Right atrium auricular region (tissue), 2 donors: ENCODE measurements at regions not wholly inside any gene's neighbourhood (a gene's known extent, or its start where the extent isn't known, plus 50 kb on each side); places are given as distances from the start of the nearest gene placed in this dataset.

ENCODE experiments used
- DNase-seq: peaks from one replicate; pipeline ENCODE4 v3.0.0-alpha.2; 2019; ENCODE audit warnings: low spot score
- H3K27ac ChIP-seq, 2 donors: fragments of 200-600 bp; sonication (generic); 1 replicate in 1 of 2; 2 replicates in 1 of 2; pipeline ENCODE4 v1.5.1; 2016 to 2019
- H3K27me3 ChIP-seq, 2 donors: fragments of 200-600 bp; sonication (generic); one replicate each; pipeline versions ENCODE4 v1.5.1 to v1.6.0; 2017 to 2019
- H3K36me3 ChIP-seq: fragments of 200-600 bp; sonication (generic); one replicate; pipeline ENCODE4 v1.5.1; 2016
- H3K4me1 ChIP-seq, 2 donors: fragments of 200-600 bp; sonication (generic); one replicate each; pipeline versions ENCODE4 v1.5.1 to v1.6.0; 2017 to 2019
- H3K4me3 ChIP-seq, 2 donors: fragments of 200-600 bp; sonication (generic); 1 replicate in 1 of 2; 2 replicates in 1 of 2; pipeline ENCODE4 v1.5.1; 2017 to 2019; ENCODE audit warnings: mild to moderate bottlenecking in 1 of 2, moderate library complexity in 1 of 2
- H3K9me3 ChIP-seq, 2 donors: fragments of 200-600 bp; sonication (generic); one replicate each; pipeline ENCODE4 v1.5.1; 2019
- CTCF ChIP-seq, 2 donors: fragments of 200-600 bp; sonication (generic); IDR thresholded peaks; one replicate each; pipeline ENCODE4 v1.5.1; 2019; ENCODE audit warnings: antibody characterized with exemption in 2 of 2

- H3K36me3 ChIP-seq, result no peaks in the 10 kb centered on the region
- no peak overlapping the region for H3K4me3 ChIP-seq
- DNase-seq, result no peak
- H3K27ac ChIP-seq, result no peak overlapping the region
- TF ChIP-seq CTCF (IDR thresholded peaks at IDR 0.05), result no peak
- no peaks in the 10 kb centered on the region for H3K27me3 ChIP-seq
- H3K9me3 ChIP-seq, result no peaks in the 10 kb centered on the region
- H3K4me1 ChIP-seq, result no peaks in the 10 kb centered on the region
These were observed 1261.3 kb downstream of the SI start for GRCh38 chr3:163817015-163817414.

GRCh38 chr3:163813935-163814334 is 1264.4 kb downstream of the SI start:
- no peak overlapping the region for H3K4me3 ChIP-seq
- no peaks in the 10 kb centered on the region for H3K27me3 ChIP-seq
- no peaks in the 10 kb centered on the region for H3K9me3 ChIP-seq
- no peaks in the 10 kb centered on the region for H3K36me3 ChIP-seq
- no peak overlapping the region for H3K27ac ChIP-seq
- H3K4me1 ChIP-seq, result no peaks in the 10 kb centered on the region
- no peak for DNase-seq
- TF ChIP-seq CTCF (IDR thresholded peaks at IDR 0.05), result no peak

- H3K27me3 ChIP-seq, result no peaks in the 10 kb centered on the region
- no peak overlapping the region for H3K4me3 ChIP-seq
- TF ChIP-seq CTCF (IDR thresholded peaks at IDR 0.05), result no peak
- no peak for DNase-seq
- H3K4me1 ChIP-seq, result no peaks in the 10 kb centered on the region
- H3K9me3 ChIP-seq, result no peaks in the 10 kb centered on the region
- H3K36me3 ChIP-seq, result no peaks in the 10 kb centered on the region
- H3K27ac ChIP-seq, result no peak overlapping the region
These were observed 1266.3 kb downstream of the SI start for GRCh38 chr3:163812006-163812405.

GRCh38 chr3:163809540-163809993 is 1268.7 kb downstream of the SI start:
- H3K4me3 ChIP-seq, result no peak overlapping the region
- no peaks in the 10 kb centered on the region for H3K9me3 ChIP-seq
- no peak overlapping the region for H3K27ac ChIP-seq
- no peak for DNase-seq
- H3K36me3 ChIP-seq, result no peaks in the 10 kb centered on the region
- no peaks in the 10 kb centered on the region for H3K4me1 ChIP-seq
- TF ChIP-seq CTCF (IDR thresholded peaks at IDR 0.05), result no peak
- no peaks in the 10 kb centered on the region for H3K27me3 ChIP-seq

GRCh38 chr3:163786416-163786815 is 1291.9 kb downstream of the SI start:
- Histone ChIP-seq H3K4me1 (no peaks in the 10 kb centered on the region), H3K27me3 (no peaks in the 10 kb centered on the region), H3K27ac (no peak overlapping the region), H3K9me3 (peaks cover 0 to 7% of the 10 kb centered on the region in 2 donors), H3K4me3 (no peak overlapping the region), H3K36me3 (no peaks in the 10 kb centered on the region)
- no peak for DNase-seq
- no peak for TF ChIP-seq CTCF (IDR thresholded peaks at IDR 0.05)

- Histone ChIP-seq H3K27me3 (no peaks in the 10 kb centered on the region), H3K4me3 (no peak overlapping the region), H3K27ac (no peak overlapping the region), H3K9me3 (peaks cover 0 to 7% of the 10 kb centered on the region in 2 donors), H3K36me3 (no peaks in the 10 kb centered on the region), H3K4me1 (no peaks in the 10 kb centered on the region)
- no peak for DNase-seq
- no peak for TF ChIP-seq CTCF (IDR thresholded peaks at IDR 0.05)
These were observed 1292.6 kb downstream of the SI start for GRCh38 chr3:163785693-163786092.
